GM18517 (cell line): ENCODE measurements at regions not wholly inside any gene's neighbourhood (a gene's known extent, or its start where the extent isn't known, plus 50 kb on each side); places are given as distances from the start of the nearest gene placed in this dataset.

Experiments used
- ATAC-seq: cut with Tn5 transposase; IDR thresholded peaks from one replicate; pipeline ENCODE4 v1.9.1; 2021; ENCODE audit warnings: mild to moderate bottlenecking, moderate library complexity; ENCODE audit not compliant: unreplicated experiment

GRCh38 chr10:65847436-65848230, 1078.2 kb upstream of the LRRTM3 start:
- no peak for ATAC-seq

- ATAC-seq: no peak
Measured at GRCh38 chr10:65858841-65859240, 1067.0 kb upstream of the LRRTM3 start.

- no peak for ATAC-seq
Measured at GRCh38 chr10:65861249-65861648, 1064.6 kb upstream of the LRRTM3 start.
